ENCODE measurements at regions not wholly inside any gene's neighbourhood (a gene's known extent, or its start where the extent isn't known, plus 50 kb on each side); places are given as distances from the start of the nearest gene placed in this dataset.

GRCh38 chr4:163702736-163703135, 208.2 kb downstream of the TMA16 start:
- TF ChIP-seq, protein P1, sequence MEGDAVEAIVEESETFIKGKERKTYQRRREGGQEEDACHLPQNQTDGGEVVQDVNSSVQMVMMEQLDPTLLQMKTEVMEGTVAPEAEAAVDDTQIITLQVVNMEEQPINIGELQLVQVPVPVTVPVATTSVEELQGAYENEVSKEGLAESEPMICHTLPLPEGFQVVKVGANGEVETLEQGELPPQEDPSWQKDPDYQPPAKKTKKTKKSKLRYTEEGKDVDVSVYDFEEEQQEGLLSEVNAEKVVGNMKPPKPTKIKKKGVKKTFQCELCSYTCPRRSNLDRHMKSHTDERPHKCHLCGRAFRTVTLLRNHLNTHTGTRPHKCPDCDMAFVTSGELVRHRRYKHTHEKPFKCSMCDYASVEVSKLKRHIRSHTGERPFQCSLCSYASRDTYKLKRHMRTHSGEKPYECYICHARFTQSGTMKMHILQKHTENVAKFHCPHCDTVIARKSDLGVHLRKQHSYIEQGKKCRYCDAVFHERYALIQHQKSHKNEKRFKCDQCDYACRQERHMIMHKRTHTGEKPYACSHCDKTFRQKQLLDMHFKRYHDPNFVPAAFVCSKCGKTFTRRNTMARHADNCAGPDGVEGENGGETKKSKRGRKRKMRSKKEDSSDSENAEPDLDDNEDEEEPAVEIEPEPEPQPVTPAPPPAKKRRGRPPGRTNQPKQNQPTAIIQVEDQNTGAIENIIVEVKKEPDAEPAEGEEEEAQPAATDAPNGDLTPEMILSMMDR (IDR thresholded peaks at IDR 0.05), result no peak
- no peak for TF ChIP-seq EZH2 (IDR thresholded peaks at IDR 0.05)
